ENCODE measurements at regions not wholly inside any gene's neighbourhood (a gene's known extent, or its start where the extent isn't known, plus 50 kb on each side); places are given as distances from the start of the nearest gene placed in this dataset.
"Not testable (repeated sequence)": the region's sequence is repeated elsewhere in the genome, so short reads cannot be mapped to it uniquely, and the experiment has no call there.

DNA sequence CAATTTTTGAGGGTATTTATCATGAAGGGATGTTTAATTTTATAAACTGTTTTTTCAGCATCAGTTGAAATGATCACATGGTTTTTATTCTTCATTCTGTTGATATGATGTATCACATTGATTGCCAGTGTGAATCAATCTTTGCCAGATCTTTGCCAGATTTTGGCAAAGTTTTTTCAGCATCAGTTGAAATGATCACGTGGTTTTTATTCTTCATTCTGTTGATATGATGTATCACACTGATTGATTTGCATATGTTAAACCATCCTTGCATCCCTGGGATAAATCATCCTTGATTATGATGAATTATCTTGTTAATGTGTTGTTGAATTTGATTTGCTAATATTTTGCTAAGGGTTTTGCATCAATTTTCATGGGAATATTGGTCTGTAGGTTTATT, 140.9 kb upstream of the TAS2R1 start:
- intact Hi-C loops (cut with micrococcal nuclease): no loop called here
- POLR2A ChIA-PET: no interaction called here
- H3K27me3 Mint-ChIP-seq: no peaks in the 10 kb centered on the region
- TF ChIP-seq, protein P1, sequence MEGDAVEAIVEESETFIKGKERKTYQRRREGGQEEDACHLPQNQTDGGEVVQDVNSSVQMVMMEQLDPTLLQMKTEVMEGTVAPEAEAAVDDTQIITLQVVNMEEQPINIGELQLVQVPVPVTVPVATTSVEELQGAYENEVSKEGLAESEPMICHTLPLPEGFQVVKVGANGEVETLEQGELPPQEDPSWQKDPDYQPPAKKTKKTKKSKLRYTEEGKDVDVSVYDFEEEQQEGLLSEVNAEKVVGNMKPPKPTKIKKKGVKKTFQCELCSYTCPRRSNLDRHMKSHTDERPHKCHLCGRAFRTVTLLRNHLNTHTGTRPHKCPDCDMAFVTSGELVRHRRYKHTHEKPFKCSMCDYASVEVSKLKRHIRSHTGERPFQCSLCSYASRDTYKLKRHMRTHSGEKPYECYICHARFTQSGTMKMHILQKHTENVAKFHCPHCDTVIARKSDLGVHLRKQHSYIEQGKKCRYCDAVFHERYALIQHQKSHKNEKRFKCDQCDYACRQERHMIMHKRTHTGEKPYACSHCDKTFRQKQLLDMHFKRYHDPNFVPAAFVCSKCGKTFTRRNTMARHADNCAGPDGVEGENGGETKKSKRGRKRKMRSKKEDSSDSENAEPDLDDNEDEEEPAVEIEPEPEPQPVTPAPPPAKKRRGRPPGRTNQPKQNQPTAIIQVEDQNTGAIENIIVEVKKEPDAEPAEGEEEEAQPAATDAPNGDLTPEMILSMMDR (IDR thresholded peaks at IDR 0.05): no peak
- H3K27ac Mint-ChIP-seq: no peak overlapping the region
- no peak overlapping the region for H3K4me3 Mint-ChIP-seq
- no peaks in the 10 kb centered on the region for H3K36me3 Mint-ChIP-seq (ENCODE audit: low read depth)
- CTCF ChIA-PET: no interaction called here
- ATAC-seq: no peak
- DNase-seq: no peak
- H3K4me1 Mint-ChIP-seq (ENCODE audit: low read depth): no peaks in the 10 kb centered on the region
- H3K9me3 Mint-ChIP-seq: peaks cover 4% of the 10 kb centered on the region

DNA sequence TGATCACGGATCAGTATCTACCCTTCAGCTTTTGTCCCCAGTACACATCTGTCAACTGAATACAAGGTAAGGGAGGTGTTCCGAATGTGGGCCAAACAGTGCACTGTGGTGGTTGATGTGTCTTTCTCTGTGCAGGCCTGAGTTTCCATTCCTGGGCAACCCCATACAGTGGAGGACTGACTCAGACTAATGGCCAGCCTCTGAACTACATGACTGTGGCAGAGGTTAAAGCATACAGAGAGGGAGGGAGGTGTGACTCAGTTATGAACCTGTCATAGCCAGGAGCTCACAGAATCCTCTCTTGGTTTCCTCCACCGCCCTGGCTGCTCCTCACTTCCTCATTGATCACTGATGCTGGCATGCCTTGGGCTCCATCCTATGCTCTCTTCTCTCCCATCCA, 136.4 kb upstream of the TAS2R1 start:
- intact Hi-C loops (cut with micrococcal nuclease): no loop called here
- POLR2A ChIA-PET: no interaction called here

DNA sequence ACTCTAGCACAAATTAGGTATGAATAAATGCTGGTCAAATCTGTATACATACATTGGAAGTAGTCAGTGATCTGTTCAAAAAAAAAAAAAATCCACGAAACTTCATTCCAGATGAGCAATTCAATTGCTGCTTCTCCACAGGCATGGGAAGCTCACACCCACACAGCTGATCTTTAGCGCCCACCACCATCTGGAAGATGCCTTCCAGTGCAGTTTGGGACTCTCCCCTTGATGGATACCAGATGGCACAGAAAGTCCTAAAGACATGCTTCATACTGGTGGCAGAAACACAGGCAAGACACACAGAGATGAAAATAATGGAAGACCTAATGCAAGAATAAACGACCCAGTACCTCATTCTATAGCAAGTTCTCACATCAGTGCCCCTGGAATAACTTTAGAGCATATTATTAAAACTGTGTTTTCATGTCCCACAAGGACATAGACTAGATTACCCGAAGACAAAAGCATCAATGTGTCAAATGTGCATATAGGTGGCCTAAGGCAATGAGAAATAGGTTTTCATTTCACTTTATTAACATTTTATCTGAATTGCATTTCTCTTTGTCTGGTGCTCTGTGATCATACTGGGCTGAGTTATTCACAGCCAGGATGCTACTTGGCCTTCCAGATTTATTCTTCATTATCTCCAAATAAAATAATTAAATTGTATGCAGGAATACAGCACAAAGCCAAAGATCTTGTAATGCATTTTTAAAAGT, 135.4 kb upstream of the TAS2R1 start:
- H3K27ac Mint-ChIP-seq: no peak overlapping the region
- TF ChIP-seq, protein P1 (IDR thresholded peaks at IDR 0.05): no peak
- ATAC-seq (no peak), DNase-seq (no peak)
- no peak overlapping the region for H3K4me3 Mint-ChIP-seq
- CTCF ChIA-PET: no interaction called here
- no peaks in the 10 kb centered on the region for H3K27me3 Mint-ChIP-seq
- intact Hi-C loops (cut with micrococcal nuclease): no loop called here
- no peaks in the 10 kb centered on the region for H3K36me3 Mint-ChIP-seq (ENCODE audit: low read depth)
- POLR2A ChIA-PET: no interaction called here
- no peaks in the 10 kb centered on the region for H3K4me1 Mint-ChIP-seq (ENCODE audit: low read depth)
- peaks cover 4% of the 10 kb centered on the region for H3K9me3 Mint-ChIP-seq

More for the DNA sequence above, 136.4 kb upstream of the TAS2R1 start:
- Mint-ChIP-seq H3K27ac (no peak overlapping the region), H3K27me3 (no peaks in the 10 kb centered on the region), H3K9me3 (peaks cover 4% of the 10 kb centered on the region), H3K4me3 (no peak overlapping the region), H3K4me1 (ENCODE audit: low read depth) (no peaks in the 10 kb centered on the region), H3K36me3 (ENCODE audit: low read depth) (no peaks in the 10 kb centered on the region)
- no peak for ATAC-seq
- DNase-seq: no peak
- CTCF ChIA-PET: no interaction called here
- TF ChIP-seq, protein P1 (IDR thresholded peaks at IDR 0.05): no peak

DNA sequence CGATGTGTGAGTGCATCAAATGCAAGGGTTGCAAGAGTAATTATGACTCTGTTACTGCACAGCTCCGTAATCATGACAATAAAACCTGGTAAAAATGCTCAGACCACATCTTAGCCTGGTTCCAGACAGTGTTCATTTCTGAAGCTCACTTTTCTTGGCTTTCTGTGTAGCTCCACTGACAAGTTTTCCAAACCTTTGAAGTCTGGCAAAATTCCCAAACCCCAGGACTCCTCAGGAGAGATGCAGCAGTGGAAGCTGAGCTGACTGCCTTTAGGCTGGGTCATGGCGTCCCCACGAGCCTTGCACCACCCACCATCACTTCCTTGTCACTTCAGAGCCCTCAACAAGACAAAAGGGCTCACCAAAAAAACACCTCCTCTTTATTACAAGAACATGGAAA, 131.6 kb upstream of the TAS2R1 start:
- POLR2A ChIA-PET: interaction anchor here (0.6 kb wide), 1 partner anchor 101 kb away, joined by 3 read pairs; no protein-coding TSS in a partner anchor
- Mint-ChIP-seq H3K9me3 (no peaks in the 10 kb centered on the region), H3K4me3 (no peak overlapping the region), H3K27ac (no peak overlapping the region), H3K4me1 (ENCODE audit: low read depth) (no peaks in the 10 kb centered on the region), H3K27me3 (no peaks in the 10 kb centered on the region), H3K36me3 (ENCODE audit: low read depth) (no peaks in the 10 kb centered on the region)
- ATAC-seq: no peak
- intact Hi-C loops (cut with micrococcal nuclease): no loop called here
- TF ChIP-seq, protein P1 (IDR thresholded peaks at IDR 0.05): no peak
- DNase-seq: no peak
- CTCF ChIA-PET: no interaction called here

DNA sequence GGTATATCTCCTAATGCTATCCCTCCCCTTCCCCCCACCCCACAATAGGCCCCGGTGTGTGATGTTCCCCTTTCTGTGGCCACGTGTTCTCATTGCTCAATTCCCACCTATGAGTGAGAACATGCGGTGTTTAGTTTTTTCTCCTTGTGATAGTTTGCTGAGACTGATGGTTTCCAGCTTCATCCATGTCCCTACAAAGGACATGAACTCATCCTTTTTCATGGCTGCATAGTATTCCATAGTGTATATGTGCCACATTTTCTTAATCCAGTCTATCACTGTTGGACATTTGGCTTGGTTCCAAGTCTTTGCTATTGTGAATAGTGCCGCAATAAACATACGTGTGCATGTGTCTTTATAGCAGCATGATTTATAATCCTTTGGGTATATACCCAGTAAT, 122.5 kb upstream of the TAS2R1 start:
- ATAC-seq; H3K4me3 Mint-ChIP-seq; H3K4me1 Mint-ChIP-seq (ENCODE audit: low read depth); intact Hi-C loops (cut with micrococcal nuclease); CTCF ChIA-PET; POLR2A ChIA-PET; H3K27ac Mint-ChIP-seq; H3K36me3 Mint-ChIP-seq (ENCODE audit: low read depth); H3K9me3 Mint-ChIP-seq; DNase-seq; H3K27me3 Mint-ChIP-seq: not testable (repeated sequence)
